ENCODE measurements at regions not wholly inside any gene's neighbourhood (a gene's known extent, or its start where the extent isn't known, plus 50 kb on each side); places are given as distances from the start of the nearest gene placed in this dataset.

- TF ChIP-seq POLR2AphosphoS5 (IDR thresholded peaks at IDR 0.05; ENCODE audit: low read depth, low read length) = no peak
- no peak for TF ChIP-seq CTCF (IDR thresholded peaks at IDR 0.05)
- no peak for TF ChIP-seq TCF7L2 (IDR thresholded peaks at IDR 0.05; ENCODE audit: low read depth, low read length)
- no peak for TF ChIP-seq REST (IDR thresholded peaks at IDR 0.05; ENCODE audit: insufficient read depth in 1 of 2, low read depth in 2 of 2, low read length in 1 of 2)
These were observed 138.6 kb upstream of the AKR1E2 start for GRCh38 chr10:4687397-4687796.

Data from Panc1 (cell line).